ENCODE measurements at regions not wholly inside any gene's neighbourhood (a gene's known extent, or its start where the extent isn't known, plus 50 kb on each side); places are given as distances from the start of the nearest gene placed in this dataset.
"Not testable (repeated sequence)": the region's sequence is repeated elsewhere in the genome, so short reads cannot be mapped to it uniquely, and the experiment has no call there.

- DNase-seq: no peak
Measured at GRCh38 chr19:27890206-27890605, 1322.7 kb downstream of the UQCRFS1 start.

DNA sequence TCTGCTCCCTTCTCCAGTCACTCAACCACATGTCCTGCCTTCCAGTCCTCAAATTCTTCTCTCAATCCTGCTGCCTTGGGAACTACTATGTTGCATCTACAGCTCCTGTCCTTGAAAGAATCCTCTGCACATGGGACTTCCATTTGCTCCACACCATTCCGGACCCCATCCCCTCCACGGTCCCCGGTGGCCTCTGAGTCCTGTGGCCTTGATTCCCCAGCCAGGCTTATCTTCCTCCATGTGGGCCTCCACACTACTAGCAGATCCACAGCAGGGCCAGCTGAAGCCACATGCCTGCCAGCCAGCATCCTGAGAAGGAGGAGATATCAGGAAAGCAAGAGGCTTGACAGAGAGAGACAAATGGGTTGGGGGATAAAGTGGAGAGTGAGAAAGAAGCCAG, 1323.8 kb downstream of the UQCRFS1 start:
- no peak for DNase-seq

GRCh38 chr19:27887946-27888345, 1325.0 kb downstream of the UQCRFS1 start:
- no peak for DNase-seq

DNA sequence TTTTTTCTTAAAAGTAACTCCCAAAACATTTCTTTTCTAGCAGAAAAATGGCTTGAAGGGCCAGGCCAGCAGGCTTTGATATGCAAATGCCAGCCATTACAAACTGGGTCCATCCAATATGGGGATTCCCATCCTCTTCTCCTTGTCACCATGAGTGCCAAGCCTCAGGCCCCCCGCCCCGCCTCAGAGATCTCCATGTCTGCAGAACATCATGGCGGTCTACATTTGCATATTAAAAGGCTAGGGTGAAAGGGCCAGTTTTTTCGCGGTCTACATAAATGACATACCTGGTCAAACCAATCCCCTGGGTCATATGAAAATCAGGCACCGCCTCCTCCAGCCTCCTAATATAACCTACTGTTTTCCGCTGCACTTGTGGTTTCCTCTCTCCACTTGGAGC, 1327.6 kb downstream of the UQCRFS1 start:
- no peak for DNase-seq

- no peak for DNase-seq
Measured at GRCh38 chr19:27884376-27884775, 1328.6 kb downstream of the UQCRFS1 start.

DNA sequence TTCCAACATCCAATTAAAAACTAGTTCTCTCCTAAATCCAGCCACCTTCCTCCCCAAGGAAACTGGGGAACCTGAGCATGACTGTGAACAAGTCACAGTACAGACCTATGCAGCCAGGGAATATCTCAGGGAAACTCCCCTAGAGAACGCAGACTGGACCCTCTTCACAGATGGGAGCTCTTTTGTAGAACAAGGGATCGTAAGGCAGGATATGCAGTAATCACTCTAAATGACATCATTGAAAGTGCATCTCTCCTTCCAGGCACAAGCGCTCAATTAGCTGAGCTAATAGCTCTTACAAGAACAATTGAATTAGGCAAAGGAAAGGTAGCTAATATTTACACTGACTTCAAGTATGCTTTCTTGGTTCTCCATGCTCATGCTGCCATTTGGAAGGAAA, 1331.7 kb downstream of the UQCRFS1 start:
- DNase-seq: no peak

DNA sequence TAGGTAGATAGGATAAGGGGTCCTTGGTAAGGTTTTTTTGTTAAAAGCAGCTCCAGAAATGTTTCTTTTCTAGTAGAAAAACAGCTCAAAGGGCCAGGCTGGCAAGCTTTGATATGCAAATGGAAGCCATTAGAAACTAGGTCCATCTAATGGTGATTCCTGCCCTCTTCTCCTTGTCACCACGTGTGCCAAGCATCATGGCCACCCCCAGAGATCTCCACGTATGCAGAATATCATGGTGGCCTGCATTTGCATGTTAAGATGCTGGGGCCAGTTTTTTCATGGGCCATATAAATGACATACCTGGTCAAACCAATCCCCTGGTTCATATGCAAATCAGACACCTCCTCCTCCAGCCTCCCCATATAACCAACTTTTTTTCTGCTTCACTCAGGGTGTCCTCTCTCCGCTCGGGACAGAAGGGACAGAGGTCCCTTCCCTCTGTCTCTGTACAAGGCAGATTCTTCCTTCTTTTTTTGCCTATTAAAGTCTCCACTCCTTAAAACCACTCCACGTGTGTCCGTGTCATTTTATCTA, 1335.9 kb downstream of the UQCRFS1 start:
- DNase-seq: no peak

GRCh38 chr19:27876489-27876888, 1336.5 kb downstream of the UQCRFS1 start:
- no peak for DNase-seq

- DNase-seq: no peak
Measured at GRCh38 chr19:27872370-27872769, 1340.6 kb downstream of the UQCRFS1 start.

GRCh38 chr19:27870293-27870692, 1342.7 kb downstream of the UQCRFS1 start:
- DNase-seq: no peak

- no peak for DNase-seq
Measured at GRCh38 chr19:27868007-27868406, 1344.9 kb downstream of the UQCRFS1 start.

DNA sequence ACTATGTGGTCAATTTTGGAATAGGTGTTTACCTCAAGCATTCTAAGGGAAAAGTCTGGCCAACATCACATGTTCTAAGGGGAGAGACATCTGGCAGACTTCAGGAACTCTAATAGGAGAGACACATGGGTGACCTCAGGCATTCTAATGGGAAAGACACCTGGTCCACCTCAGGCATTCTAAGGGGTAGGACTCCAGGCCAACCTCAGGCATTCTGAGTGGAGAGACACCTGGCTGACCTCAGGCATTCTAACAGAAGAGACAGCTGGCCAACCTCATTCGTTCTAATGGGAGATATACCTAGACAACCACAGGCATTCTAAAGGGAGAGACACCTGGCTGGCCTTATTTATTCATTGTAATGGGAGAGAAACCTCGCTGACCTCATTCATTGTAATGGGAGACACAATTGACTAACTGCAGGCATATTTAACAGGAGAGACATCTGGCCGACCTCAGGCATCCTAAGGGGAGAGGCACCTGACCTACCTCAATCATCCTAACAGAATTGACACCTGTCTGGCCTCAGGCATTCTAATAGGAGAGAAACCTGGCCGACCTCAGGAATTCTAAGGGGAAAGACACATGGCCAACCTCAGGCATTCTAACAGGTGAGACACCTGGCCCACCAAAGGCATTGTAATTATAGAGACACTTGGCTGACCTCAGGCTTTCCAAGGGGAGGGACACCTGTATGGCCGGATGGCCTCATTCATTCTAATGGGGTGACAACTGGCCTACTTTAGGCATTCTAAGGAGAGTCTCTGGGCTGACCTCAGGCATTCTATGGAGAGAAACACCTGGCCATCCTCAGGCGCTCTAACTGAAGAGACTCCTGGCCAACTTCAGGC, 1346.8 kb downstream of the UQCRFS1 start:
- no peak for DNase-seq

GRCh38 chr19:27861411-27861975, 1351.5 kb downstream of the UQCRFS1 start:
- DNase-seq: no peak

- DNase-seq: no peak
Measured at GRCh38 chr19:27860309-27860934, 1352.5 kb downstream of the UQCRFS1 start.

GRCh38 chr19:27859689-27860088, 1353.3 kb downstream of the UQCRFS1 start:
- no peak for DNase-seq

DNA sequence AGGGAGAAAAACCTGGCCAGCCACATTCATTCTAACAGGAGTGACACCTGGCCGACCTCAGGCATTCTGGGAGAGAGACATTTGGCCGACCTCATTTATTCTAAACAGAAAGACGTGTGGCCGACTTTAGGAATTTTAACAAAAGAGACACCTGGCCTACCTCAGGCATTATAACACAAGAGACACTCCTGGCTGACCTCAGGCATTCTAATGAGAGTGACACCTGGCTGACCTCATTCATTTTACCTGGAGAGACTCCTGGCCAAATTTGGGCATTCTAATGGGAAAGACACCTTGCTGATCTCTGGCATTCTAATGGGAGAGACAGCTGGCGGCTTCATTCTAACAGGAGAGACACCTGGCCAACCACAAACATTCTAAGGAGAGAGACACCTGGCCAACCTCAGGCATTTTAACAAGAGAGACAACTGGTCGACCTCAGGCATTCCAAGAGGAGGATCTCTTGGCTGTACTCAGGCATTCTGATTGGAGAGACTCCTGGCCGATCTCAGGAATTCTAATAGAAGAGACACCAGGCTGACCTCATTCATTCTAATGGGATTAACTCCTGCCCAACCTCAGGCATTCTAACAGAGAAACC, 1353.9 kb downstream of the UQCRFS1 start:
- DNase-seq: no peak

- not testable (repeated sequence) for DNase-seq
Measured at GRCh38 chr19:27852931-27853330, 1360.0 kb downstream of the UQCRFS1 start.

- DNase-seq: no peak
Measured at GRCh38 chr19:27851543-27852060, 1361.3 kb downstream of the UQCRFS1 start.

- no peak for DNase-seq
Measured at GRCh38 chr19:27851002-27851481, 1361.9 kb downstream of the UQCRFS1 start.

DNA sequence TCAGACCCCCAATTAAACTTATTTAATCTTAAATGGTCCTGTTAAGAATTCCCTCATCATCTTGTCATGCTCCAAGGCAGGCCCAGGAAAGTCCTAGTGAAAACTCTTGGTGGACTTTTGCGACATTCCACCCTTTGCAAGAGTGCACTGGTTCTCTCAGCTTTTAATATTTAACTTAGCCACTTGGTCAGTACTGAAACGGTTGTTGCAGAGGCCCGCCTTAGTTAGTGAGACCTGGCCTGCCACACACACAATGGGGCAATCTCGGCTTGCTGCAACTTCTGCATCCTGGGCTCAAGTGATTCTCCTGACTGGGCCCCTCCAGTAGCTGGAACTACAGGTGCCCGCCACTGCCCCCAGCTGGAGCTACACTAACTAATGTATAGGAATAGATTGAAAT, 1366.0 kb downstream of the UQCRFS1 start:
- no peak for DNase-seq

DNA sequence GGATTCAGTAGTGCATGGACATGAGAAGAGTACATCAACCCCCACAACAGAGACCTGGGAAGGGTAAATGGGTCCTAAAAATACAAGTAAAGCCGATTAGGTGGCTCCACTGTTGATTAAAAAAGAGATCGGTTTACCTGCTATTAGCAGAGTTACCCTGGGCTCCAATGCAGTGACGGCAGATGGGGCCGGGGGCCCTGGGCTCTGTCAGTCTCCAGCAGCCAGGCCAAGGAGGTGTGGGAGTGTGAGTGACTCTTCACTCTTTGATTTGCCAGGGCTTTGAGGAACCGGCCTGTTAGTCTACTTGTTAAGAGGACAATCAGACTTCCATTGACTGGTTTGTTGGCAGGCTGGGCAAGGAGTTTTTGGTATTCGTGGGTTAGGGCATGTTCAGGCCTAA, 1368.7 kb downstream of the UQCRFS1 start:
- DNase-seq: no peak

GRCh38 chr19:27843861-27844260, 1369.1 kb downstream of the UQCRFS1 start:
- no peak for DNase-seq

- DNase-seq: no peak
Measured at GRCh38 chr19:27833031-27833430, 1379.9 kb downstream of the UQCRFS1 start.
